ENCODE measurements at regions not wholly inside any gene's neighbourhood (a gene's known extent, or its start where the extent isn't known, plus 50 kb on each side); places are given as distances from the start of the nearest gene placed in this dataset.
"Not testable (repeated sequence)": the region's sequence is repeated elsewhere in the genome, so short reads cannot be mapped to it uniquely, and the experiment has no call there.

GRCh38 chr5:152046361-152046760 lies 121.7 kb upstream of the GLRA1 start:
- no peaks in the 10 kb centered on the region for H3K36me3 ChIP-seq
- no peak overlapping the region for H3K27ac ChIP-seq
- 55 to 57% methylated on average over 4 of the region's 4 CpGs for WGBS, 2 donors
- intact Hi-C loops (cut with DNase I) = no loop called here
- H3K4me3 ChIP-seq = no peak overlapping the region
- no peaks in the 10 kb centered on the region for H3K9me3 ChIP-seq
- TF ChIP-seq CTCF (IDR thresholded peaks at IDR 0.05) (no peak), POLR2A (IDR thresholded peaks at IDR 0.05) (no peak)
- H3K4me1 ChIP-seq = no peaks in the 10 kb centered on the region
- no peak for DNase-seq
- no peaks in the 10 kb centered on the region for H3K27me3 ChIP-seq

GRCh38 chr5:152038856-152039255 lies 114.2 kb upstream of the GLRA1 start:
- H3K27me3 ChIP-seq; DNase-seq; intact Hi-C loops (cut with DNase I); H3K36me3 ChIP-seq; H3K4me1 ChIP-seq; H3K4me3 ChIP-seq; H3K9me3 ChIP-seq; H3K27ac ChIP-seq: not testable (repeated sequence)
- WGBS, 2 donors = 45 to 86% methylated on average over 1 to 2 of the region's 2 CpGs

- H3K27ac ChIP-seq; H3K4me1 ChIP-seq; H3K27me3 ChIP-seq; H3K9me3 ChIP-seq; DNase-seq; intact Hi-C loops (cut with DNase I); H3K36me3 ChIP-seq; H3K4me3 ChIP-seq: not testable (repeated sequence)
- 53 to 55% methylated on average over 3 to 5 of the region's 9 CpGs for WGBS, 2 donors
Measured at GRCh38 chr5:152026328-152027024, 101.8 kb upstream of the GLRA1 start.

- Histone ChIP-seq H3K27me3 (no peaks in the 10 kb centered on the region), H3K36me3 (no peaks in the 10 kb centered on the region), H3K27ac (no peak overlapping the region), H3K4me1 (no peaks in the 10 kb centered on the region), H3K9me3 (no peaks in the 10 kb centered on the region), H3K4me3 (no peak overlapping the region)
- TF ChIP-seq CTCF (IDR thresholded peaks at IDR 0.05) = no peak
- TF ChIP-seq POLR2A (IDR thresholded peaks at IDR 0.05) = no peak
- 84 to 100% methylated on average over 1 of the region's 1 CpG for WGBS, 2 donors
- no peak for DNase-seq
- intact Hi-C loops (cut with DNase I) = no loop called here
Measured at GRCh38 chr5:152016421-152016820, 91.8 kb upstream of the GLRA1 start.

GRCh38 chr5:152007653-152008335 lies 83.1 kb upstream of the GLRA1 start:
- intact Hi-C loops (cut with DNase I) = no loop called here
- H3K9me3 ChIP-seq = no peaks in the 10 kb centered on the region
- no peak overlapping the region for H3K4me3 ChIP-seq
- H3K27ac ChIP-seq = no peak overlapping the region
- H3K27me3 ChIP-seq = no peaks in the 10 kb centered on the region
- H3K4me1 ChIP-seq = no peaks in the 10 kb centered on the region
- WGBS, 2 donors = 4 to 8% methylated on average over 3 of the region's 3 CpGs
- H3K36me3 ChIP-seq = no peaks in the 10 kb centered on the region
- TF ChIP-seq POLR2A (IDR thresholded peaks at IDR 0.05) = no peak
- TF ChIP-seq CTCF (IDR thresholded peaks at IDR 0.05) = no peak
- no peak for DNase-seq

GRCh38 chr5:152004095-152004494 lies 79.4 kb upstream of the GLRA1 start:
- Histone ChIP-seq H3K4me3 (no peak overlapping the region), H3K36me3 (no peaks in the 10 kb centered on the region), H3K4me1 (no peaks in the 10 kb centered on the region), H3K9me3 (no peaks in the 10 kb centered on the region), H3K27ac (no peak overlapping the region), H3K27me3 (no peaks in the 10 kb centered on the region)
- WGBS, 2 donors = 77 to 88% methylated on average over 6 to 8 of the region's 13 CpGs
- intact Hi-C loops (cut with DNase I) = no loop called here
- TF ChIP-seq POLR2A (IDR thresholded peaks at IDR 0.05) = no peak
- no peak for TF ChIP-seq CTCF (IDR thresholded peaks at IDR 0.05)
- no peak for DNase-seq

Measured in esophagus squamous epithelium (tissue), 5 donors.